Ovary (tissue), 7 donors: ENCODE measurements at regions not wholly inside any gene's neighbourhood (a gene's known extent, or its start where the extent isn't known, plus 50 kb on each side); places are given as distances from the start of the nearest gene placed in this dataset.

Source experiments
- DNase-seq, 5 donors: peaks; one replicate each; pipeline ENCODE4 v3.0.0-alpha.2; 2019 to 2020
- H3K27ac ChIP-seq, 2 donors: fragments of 200-600 bp; one replicate each; pipeline versions ENCODE4 v1.5.1 to v1.8.0; 2019 to 2022
- H3K27me3 ChIP-seq: fragments of 200-600 bp; one replicate; pipeline ENCODE4 v1.8.0; 2022
- H3K36me3 ChIP-seq: fragments of 200-600 bp; sonication (generic); one replicate; pipeline ENCODE4 v1.5.1; 2019
- H3K4me1 ChIP-seq: one replicate; pipeline ENCODE4 v1.8.1; 2013; ENCODE audit warnings: mild to moderate bottlenecking, moderate library complexity; ENCODE audit not compliant: insufficient read depth
- H3K4me3 ChIP-seq: fragments of 200-600 bp; sonication (generic); one replicate; pipeline ENCODE4 v1.5.1; 2017
- H3K9me3 ChIP-seq, 2 donors: fragments of 200-600 bp in 1 of 2; sonication (generic) in 1 of 2; one replicate each; pipeline versions ENCODE4 v1.5.1 to v1.8.1; 2013 to 2019; ENCODE audit warnings: mild to moderate bottlenecking in 1 of 2, moderate library complexity in 1 of 2
- EP300 ChIP-seq: sonication (generic); formaldehyde crosslinking; IDR thresholded peaks from one replicate; pipeline ENCODE4 v1.6.1; 2017; ENCODE audit warnings: antibody characterized with exemption
- POLR2A ChIP-seq: fragments of 450-650 bp; IDR thresholded peaks from one replicate; pipeline ENCODE4 v1.6.1; 2017; ENCODE audit warnings: antibody characterized with exemption, mild to moderate bottlenecking, moderate library complexity
- WGBS, 3 donors: extraction: QIAGEN DNeasy Blood & Tissue Kit in 1 of 3; methylation state at CpG; one replicate each; pipeline versions ENCODE4 v1.1.5 to v1.1.7; 2013 to 2017; 5-methylcytosine and 5-hydroxymethylcytosine counted together
- intact Hi-C, 4 donors: fragments of 100-400 bp; cut with DNase I; formaldehyde crosslinking; loops; one replicate each; pipeline versions ENCODE4 v1.11.0 to v1.15.1; 2022 to 2023
- TF ChIP-seq, protein P1 (sequence below), 3 donors: fragments of 450-650 bp in 2 of 3; fragments of 200-600 bp in 1 of 3; IDR thresholded peaks; one replicate each; pipeline versions ENCODE4 v1.5.1 to v1.8.0; 2016 to 2022; ENCODE audit warnings: antibody characterized with exemption in 3 of 3, mild to moderate bottlenecking in 1 of 3
- donor health status: DM: no; HTN: no; CAD: no; lungs with moderate emphysema.
- donor health status: DM: no; HTN: no; CAD: no.
- donor health status: Bipolar disorder and iron deficiency.
- donor health status: DM: no; HTN: no; CAD: no.
- donor health status: DM: yes; HTN: yes; CAD: no.

DNA sequence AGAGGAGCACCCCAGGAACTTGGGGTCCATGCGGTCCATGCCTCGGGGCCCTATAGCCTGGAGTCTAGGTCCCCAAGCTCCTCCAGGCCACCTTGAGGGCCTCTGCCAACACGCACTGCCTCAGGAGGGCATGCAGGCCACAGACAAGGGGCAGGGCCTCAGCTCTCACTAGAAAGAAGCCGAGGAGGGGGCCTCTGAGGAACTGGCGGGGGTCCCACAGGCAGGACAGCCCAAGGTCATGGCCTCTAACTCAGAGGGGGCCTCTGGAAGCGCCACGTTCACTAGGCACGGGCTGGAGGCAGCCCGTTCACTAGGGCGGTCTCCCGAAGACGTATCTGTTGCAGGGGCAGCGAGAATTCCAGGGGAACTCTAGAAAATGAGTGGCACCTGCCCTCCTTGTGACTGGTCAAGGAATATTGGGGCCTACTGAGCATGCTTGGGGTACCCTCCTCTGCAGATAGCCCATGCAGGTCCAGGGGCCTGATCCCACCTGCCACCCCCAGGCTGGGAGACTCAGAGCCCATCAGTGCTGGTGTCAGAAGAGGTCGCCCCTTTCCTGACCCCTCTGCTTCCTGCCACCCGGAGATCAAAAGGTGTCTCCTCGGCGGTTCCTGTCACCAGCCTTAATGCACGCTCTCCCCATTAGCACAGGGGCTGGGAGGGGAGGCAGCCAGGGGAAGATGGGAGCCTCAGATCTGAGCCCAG, 86.7 kb upstream of the RET start:
- intact Hi-C loops, result no loop called here
- H3K4me3 ChIP-seq, result no peak overlapping the region
- H3K9me3 ChIP-seq, result no peaks in the 10 kb centered on the region
- peak in 2 of 5 donors; percentile 5 to 17 for DNase-seq
- no peaks in the 10 kb centered on the region for H3K36me3 ChIP-seq
- H3K27me3 ChIP-seq, result no peaks in the 10 kb centered on the region
- no peak overlapping the region for H3K27ac ChIP-seq
- no peak for TF ChIP-seq POLR2A
- TF ChIP-seq, protein P1, sequence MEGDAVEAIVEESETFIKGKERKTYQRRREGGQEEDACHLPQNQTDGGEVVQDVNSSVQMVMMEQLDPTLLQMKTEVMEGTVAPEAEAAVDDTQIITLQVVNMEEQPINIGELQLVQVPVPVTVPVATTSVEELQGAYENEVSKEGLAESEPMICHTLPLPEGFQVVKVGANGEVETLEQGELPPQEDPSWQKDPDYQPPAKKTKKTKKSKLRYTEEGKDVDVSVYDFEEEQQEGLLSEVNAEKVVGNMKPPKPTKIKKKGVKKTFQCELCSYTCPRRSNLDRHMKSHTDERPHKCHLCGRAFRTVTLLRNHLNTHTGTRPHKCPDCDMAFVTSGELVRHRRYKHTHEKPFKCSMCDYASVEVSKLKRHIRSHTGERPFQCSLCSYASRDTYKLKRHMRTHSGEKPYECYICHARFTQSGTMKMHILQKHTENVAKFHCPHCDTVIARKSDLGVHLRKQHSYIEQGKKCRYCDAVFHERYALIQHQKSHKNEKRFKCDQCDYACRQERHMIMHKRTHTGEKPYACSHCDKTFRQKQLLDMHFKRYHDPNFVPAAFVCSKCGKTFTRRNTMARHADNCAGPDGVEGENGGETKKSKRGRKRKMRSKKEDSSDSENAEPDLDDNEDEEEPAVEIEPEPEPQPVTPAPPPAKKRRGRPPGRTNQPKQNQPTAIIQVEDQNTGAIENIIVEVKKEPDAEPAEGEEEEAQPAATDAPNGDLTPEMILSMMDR (IDR thresholded peaks at IDR 0.05), result no peak
- TF ChIP-seq EP300, result no peak
- 79 to 80% (median 80%) methylated on average over 18 of the region's 18 CpGs for WGBS, 3 donors
- no peaks in the 10 kb centered on the region for H3K4me1 ChIP-seq

GRCh38 chr10:42990721-42991441, 86.0 kb upstream of the RET start:
- Histone ChIP-seq H3K27ac (no peak overlapping the region), H3K36me3 (no peaks in the 10 kb centered on the region), H3K27me3 (no peaks in the 10 kb centered on the region), H3K4me3 (no peak overlapping the region), H3K9me3 (no peaks in the 10 kb centered on the region), H3K4me1 (no peaks in the 10 kb centered on the region)
- TF ChIP-seq EP300, result no peak
- intact Hi-C loops, result no loop called here
- DNase-seq, result peak in 2 of 5 donors; percentile 7 to 8
- WGBS, 3 donors, result 80 to 85% (median 85%) methylated on average over 17 to 18 of the region's 18 CpGs

- no peak overlapping the region for H3K4me3 ChIP-seq
- intact Hi-C loops, result no loop called here
- no peaks in the 10 kb centered on the region for H3K27me3 ChIP-seq
- no peaks in the 10 kb centered on the region for H3K9me3 ChIP-seq
- no peaks in the 10 kb centered on the region for H3K36me3 ChIP-seq
- WGBS, 3 donors, result 65 to 70% (median 67%) methylated on average over 8 to 10 of the region's 10 CpGs
- DNase-seq, result peak in 1 of 5 donors; percentile 12
- H3K4me1 ChIP-seq, result no peaks in the 10 kb centered on the region
- no peak overlapping the region for H3K27ac ChIP-seq
- no peak for TF ChIP-seq EP300
- TF ChIP-seq, protein P1 (IDR thresholded peaks at IDR 0.05), result no peak
- no peak for TF ChIP-seq POLR2A
These were observed 85.3 kb upstream of the RET start for GRCh38 chr10:42991442-42992098.

DNA sequence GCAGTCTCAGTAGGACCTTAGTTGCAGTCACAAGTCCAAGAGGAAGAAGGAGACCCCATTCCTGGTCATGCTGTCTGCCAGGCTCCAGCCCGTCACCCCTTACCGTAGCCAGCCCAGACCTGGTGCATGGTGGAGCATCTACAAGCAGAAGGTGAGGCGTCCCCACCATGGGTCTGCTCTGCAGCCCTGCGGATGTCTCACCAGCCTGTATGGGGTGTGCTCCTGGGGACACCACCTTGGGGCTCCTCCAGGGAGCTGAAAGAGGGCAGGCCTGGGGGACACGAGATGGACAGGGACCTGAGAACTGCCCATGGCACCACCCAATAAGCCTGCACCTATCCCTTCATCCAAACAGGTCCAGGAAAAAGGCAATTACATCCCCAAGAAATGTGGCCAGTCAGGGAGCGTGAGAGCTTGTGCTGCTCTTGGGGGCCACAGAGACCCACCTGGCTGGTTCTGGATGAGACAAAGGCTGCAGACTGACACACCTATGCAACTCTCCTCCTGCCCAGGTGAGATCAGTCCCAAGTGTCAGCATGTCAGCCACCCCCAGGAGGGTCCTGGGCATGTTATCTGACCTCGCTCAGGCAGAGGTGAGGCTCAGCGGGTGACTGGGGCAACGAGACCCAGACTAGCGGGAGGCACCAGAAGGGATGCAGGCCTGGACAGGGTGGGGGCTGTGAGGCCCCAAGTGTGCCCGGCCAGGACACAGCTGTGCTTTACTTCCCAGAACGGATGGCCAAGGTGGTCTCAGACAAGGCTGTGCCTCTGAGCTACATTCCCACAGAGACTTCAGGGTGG, 84.5 kb upstream of the RET start:
- H3K27me3 ChIP-seq, result no peaks in the 10 kb centered on the region

More for the DNA sequence above, 84.5 kb upstream of the RET start:
- no peak overlapping the region for H3K4me3 ChIP-seq
- DNase-seq, result peak in 2 of 5 donors; percentile 5 to 15
- no peak overlapping the region for H3K27ac ChIP-seq
- WGBS, 3 donors, result 78 to 88% (median 84%) methylated on average over 9 to 12 of the region's 12 CpGs
- TF ChIP-seq, protein P1 (IDR thresholded peaks at IDR 0.05), result no peak
- TF ChIP-seq POLR2A (no peak), EP300 (no peak)
- intact Hi-C loops, result no loop called here
- H3K36me3 ChIP-seq, result no peaks in the 10 kb centered on the region
- no peaks in the 10 kb centered on the region for H3K9me3 ChIP-seq
- H3K4me1 ChIP-seq, result no peaks in the 10 kb centered on the region
